Endothelial cell (in vitro differentiated cells): ENCODE measurements at regions not wholly inside any gene's neighbourhood (a gene's known extent, or its start where the extent isn't known, plus 50 kb on each side); places are given as distances from the start of the nearest gene placed in this dataset.

Experiments used
- DNase-seq: peaks from one replicate; pipeline ENCODE4 v3.0.0; 2021; ENCODE audit warnings: low spot score
- H3K27ac Mint-ChIP-seq: one replicate; pipeline ENCODE4 v1.8.0; 2021; ENCODE audit warnings: mixed read lengths, inconsistent platforms; ENCODE audit not compliant: unreplicated experiment
- H3K27me3 Mint-ChIP-seq: one replicate; pipeline ENCODE4 v1.8.0; 2021; ENCODE audit warnings: mild to moderate bottlenecking, moderate library complexity, mixed read lengths, inconsistent platforms; ENCODE audit not compliant: unreplicated experiment
- H3K36me3 Mint-ChIP-seq: one replicate; pipeline ENCODE4 v1.8.0; 2021; ENCODE audit warnings: mild to moderate bottlenecking, low read depth, mixed read lengths, inconsistent platforms; ENCODE audit not compliant: unreplicated experiment
- H3K4me1 Mint-ChIP-seq: one replicate; pipeline ENCODE4 v1.8.0; 2021; ENCODE audit warnings: mild to moderate bottlenecking, mixed read lengths, inconsistent platforms; ENCODE audit not compliant: unreplicated experiment
- H3K4me3 Mint-ChIP-seq: one replicate; pipeline ENCODE4 v1.8.0; 2021; ENCODE audit warnings: mild to moderate bottlenecking, mixed read lengths, inconsistent platforms; ENCODE audit not compliant: unreplicated experiment
- H3K9me3 Mint-ChIP-seq: one replicate; pipeline ENCODE4 v1.8.0; 2021; ENCODE audit warnings: mixed read lengths, inconsistent platforms; ENCODE audit not compliant: unreplicated experiment
- TF ChIP-seq, protein P1 (sequence below): fragments of 200-600 bp; sonication (generic); IDR thresholded peaks from one replicate; pipeline ENCODE4 v1.5.0; 2021; ENCODE audit warnings: antibody characterized with exemption; ENCODE audit not compliant: unreplicated experiment

DNA sequence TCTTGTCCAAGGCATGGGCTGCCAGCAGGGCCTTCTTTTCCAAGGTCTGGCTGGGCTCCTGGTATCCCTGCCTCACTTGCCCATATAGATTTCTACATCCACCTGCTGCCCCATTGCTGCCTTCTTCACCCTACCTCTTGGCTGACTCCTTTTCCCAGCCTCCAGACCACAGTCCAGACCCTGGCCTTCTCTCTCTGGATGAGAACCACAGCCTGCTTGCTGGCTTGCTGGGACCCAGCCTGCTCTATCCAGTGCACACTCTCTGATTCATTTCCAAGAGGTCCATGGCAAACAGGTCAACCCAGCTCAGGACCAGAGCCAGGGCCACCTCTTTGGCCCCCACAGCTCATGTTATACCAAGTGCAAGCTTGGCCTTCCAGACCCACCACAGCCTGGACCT, 169.4 kb upstream of the BDNF start:
- peaks cover 2% of the 10 kb centered on the region for H3K27me3 Mint-ChIP-seq
- no peak for DNase-seq
- TF ChIP-seq, protein P1, sequence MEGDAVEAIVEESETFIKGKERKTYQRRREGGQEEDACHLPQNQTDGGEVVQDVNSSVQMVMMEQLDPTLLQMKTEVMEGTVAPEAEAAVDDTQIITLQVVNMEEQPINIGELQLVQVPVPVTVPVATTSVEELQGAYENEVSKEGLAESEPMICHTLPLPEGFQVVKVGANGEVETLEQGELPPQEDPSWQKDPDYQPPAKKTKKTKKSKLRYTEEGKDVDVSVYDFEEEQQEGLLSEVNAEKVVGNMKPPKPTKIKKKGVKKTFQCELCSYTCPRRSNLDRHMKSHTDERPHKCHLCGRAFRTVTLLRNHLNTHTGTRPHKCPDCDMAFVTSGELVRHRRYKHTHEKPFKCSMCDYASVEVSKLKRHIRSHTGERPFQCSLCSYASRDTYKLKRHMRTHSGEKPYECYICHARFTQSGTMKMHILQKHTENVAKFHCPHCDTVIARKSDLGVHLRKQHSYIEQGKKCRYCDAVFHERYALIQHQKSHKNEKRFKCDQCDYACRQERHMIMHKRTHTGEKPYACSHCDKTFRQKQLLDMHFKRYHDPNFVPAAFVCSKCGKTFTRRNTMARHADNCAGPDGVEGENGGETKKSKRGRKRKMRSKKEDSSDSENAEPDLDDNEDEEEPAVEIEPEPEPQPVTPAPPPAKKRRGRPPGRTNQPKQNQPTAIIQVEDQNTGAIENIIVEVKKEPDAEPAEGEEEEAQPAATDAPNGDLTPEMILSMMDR = no peak
- H3K4me1 Mint-ChIP-seq = peaks cover 3% of the 10 kb centered on the region
- H3K27ac Mint-ChIP-seq = no peak overlapping the region
- H3K36me3 Mint-ChIP-seq = no peaks in the 10 kb centered on the region
- no peak overlapping the region for H3K4me3 Mint-ChIP-seq
- no peaks in the 10 kb centered on the region for H3K9me3 Mint-ChIP-seq

DNA sequence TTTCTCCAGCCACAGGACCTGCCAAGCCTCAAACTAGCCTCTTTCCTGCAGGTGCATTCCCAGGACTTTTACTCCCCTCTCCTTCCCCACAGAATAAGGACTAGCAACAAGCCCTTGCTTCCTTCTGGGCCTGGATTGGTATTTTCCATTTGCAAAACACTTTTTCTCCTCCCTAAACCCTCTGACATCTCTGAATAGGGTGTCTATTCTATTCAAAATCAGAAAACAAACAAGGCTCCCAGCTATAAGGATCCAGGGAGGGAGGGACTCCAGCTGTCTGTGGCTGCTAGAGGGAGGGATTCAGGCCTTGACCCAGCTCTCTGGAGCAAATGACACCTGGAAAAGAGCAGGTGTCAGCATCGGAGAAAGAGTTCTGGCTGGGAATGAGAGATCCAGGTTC, 168.5 kb upstream of the BDNF start:
- Mint-ChIP-seq H3K9me3 (no peaks in the 10 kb centered on the region), H3K27me3 (peaks cover 2% of the 10 kb centered on the region), H3K27ac (no peak overlapping the region), H3K4me1 (peaks cover 2% of the 10 kb centered on the region), H3K4me3 (no peak overlapping the region), H3K36me3 (no peaks in the 10 kb centered on the region)
- TF ChIP-seq, protein P1 = no peak
- DNase-seq = no peak

DNA sequence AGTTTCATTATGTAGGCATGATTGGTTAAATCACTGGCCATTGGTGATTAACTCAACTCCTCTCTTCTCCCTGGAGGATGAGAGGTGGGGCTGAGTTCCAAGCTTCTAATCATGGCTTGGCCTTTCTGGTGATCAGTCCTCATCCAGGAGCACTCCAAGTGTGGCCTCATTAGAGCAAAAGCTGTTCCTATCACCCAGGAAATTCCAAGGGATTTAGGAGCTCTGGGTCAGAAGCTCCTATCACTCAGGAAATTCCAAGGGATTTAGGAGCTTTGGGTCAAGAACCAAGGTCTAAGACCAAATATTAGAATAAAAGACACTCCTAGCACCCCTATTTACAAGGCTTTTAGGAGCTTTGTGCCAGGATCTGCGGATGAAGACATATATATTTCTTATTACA, 168.0 kb upstream of the BDNF start:
- TF ChIP-seq, protein P1 = no peak
- no peaks in the 10 kb centered on the region for H3K9me3 Mint-ChIP-seq
- no peak for DNase-seq
- H3K27ac Mint-ChIP-seq = no peak overlapping the region
- no peaks in the 10 kb centered on the region for H3K4me1 Mint-ChIP-seq
- H3K4me3 Mint-ChIP-seq = no peak overlapping the region
- peaks cover 2% of the 10 kb centered on the region for H3K27me3 Mint-ChIP-seq
- H3K36me3 Mint-ChIP-seq = no peaks in the 10 kb centered on the region

DNA sequence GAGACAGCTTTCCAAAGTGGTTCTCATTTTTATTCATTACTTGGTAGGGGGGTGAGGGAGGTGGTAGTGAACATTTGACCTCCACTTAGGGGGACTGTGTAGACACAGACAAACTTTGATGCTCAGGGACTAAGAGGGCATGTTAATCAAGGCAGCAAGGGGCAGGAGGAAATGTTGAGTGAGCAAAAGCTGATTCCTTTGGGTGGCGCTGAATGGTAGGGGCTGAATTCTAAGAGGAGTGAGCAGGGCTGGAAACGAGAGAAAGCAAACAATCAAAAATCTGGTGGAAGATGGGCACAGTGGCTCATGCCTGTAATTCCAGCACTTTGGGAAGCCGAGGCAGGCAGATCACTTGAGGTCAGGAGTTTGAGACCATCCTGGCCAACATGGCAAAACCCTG, 164.8 kb upstream of the BDNF start:
- no peaks in the 10 kb centered on the region for H3K9me3 Mint-ChIP-seq
- H3K27me3 Mint-ChIP-seq = peaks cover 2% of the 10 kb centered on the region
- H3K4me3 Mint-ChIP-seq = no peak overlapping the region
- TF ChIP-seq, protein P1 = no peak
- H3K4me1 Mint-ChIP-seq = no peaks in the 10 kb centered on the region
- DNase-seq = no peak
- H3K27ac Mint-ChIP-seq = no peak overlapping the region
- no peaks in the 10 kb centered on the region for H3K36me3 Mint-ChIP-seq

DNA sequence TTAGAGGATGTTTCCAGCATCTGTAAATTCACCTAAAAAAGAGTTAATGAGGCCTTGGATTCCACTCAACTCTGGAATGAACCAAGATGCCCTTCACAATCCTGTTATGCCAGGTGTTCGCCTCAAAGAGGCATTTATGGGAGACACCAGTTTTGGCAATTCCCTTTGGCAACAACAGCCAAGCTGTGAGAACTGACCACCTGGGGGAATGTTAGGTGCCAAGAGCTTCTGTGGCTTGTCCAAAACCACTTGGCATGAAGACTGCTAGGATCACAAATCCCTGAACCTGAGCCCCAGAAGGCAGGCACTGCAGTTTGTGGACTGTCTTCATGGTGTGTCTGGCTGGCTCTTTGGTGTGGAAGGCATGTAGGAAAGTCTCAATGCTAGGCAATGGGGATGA, 164.4 kb upstream of the BDNF start:
- TF ChIP-seq, protein P1 = no peak
- DNase-seq = no peak
- no peak overlapping the region for H3K4me3 Mint-ChIP-seq
- no peaks in the 10 kb centered on the region for H3K9me3 Mint-ChIP-seq
- no peak overlapping the region for H3K27ac Mint-ChIP-seq
- H3K4me1 Mint-ChIP-seq = no peaks in the 10 kb centered on the region
- peaks cover 2% of the 10 kb centered on the region for H3K27me3 Mint-ChIP-seq
- H3K36me3 Mint-ChIP-seq = no peaks in the 10 kb centered on the region
